LNCaP clone FGC (cell line): ENCODE measurements at regions not wholly inside any gene's neighbourhood (a gene's known extent, or its start where the extent isn't known, plus 50 kb on each side); places are given as distances from the start of the nearest gene placed in this dataset.

Experiments used
- DNase-seq: peaks from one replicate; pipeline ENCODE4 v3.0.0-alpha.2; 2011; ENCODE audit warnings: low read depth
- H3K4me3 ChIP-seq: 2 replicates; pipeline ENCODE4 v1.5.1; 2011; ENCODE audit warnings: mild to moderate bottlenecking, low read depth, low read length, control low read depth
- TF ChIP-seq, protein P1 (sequence below): IDR thresholded peaks from 2 replicates; pipeline ENCODE4 v1.5.1; 2012; ENCODE audit warnings: mild to moderate bottlenecking; ENCODE audit not compliant: control insufficient read depth, insufficient read depth; ENCODE audit errors: extremely low read depth

DNA sequence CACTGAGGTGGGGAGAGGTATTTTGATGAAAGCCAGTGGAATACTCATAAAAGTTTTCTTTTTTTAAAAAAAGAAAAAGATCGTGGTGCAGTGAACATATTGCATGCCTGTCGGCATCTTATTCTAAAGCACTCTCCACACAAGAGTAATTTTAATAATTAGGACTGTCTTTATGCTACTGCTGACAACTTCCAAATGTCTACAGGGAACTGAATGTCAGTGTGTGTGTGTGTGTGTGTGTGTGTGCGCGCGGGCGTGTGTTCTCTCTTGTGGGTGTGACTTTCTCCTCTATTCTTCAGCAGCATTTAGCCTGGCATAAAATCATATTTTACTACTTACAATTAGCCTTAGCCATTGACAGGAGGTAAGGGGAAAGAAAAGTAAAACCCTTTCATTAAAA is 268.5 kb downstream of the C3orf38 start:
- TF ChIP-seq, protein P1, sequence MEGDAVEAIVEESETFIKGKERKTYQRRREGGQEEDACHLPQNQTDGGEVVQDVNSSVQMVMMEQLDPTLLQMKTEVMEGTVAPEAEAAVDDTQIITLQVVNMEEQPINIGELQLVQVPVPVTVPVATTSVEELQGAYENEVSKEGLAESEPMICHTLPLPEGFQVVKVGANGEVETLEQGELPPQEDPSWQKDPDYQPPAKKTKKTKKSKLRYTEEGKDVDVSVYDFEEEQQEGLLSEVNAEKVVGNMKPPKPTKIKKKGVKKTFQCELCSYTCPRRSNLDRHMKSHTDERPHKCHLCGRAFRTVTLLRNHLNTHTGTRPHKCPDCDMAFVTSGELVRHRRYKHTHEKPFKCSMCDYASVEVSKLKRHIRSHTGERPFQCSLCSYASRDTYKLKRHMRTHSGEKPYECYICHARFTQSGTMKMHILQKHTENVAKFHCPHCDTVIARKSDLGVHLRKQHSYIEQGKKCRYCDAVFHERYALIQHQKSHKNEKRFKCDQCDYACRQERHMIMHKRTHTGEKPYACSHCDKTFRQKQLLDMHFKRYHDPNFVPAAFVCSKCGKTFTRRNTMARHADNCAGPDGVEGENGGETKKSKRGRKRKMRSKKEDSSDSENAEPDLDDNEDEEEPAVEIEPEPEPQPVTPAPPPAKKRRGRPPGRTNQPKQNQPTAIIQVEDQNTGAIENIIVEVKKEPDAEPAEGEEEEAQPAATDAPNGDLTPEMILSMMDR: no peak
- no peak overlapping the region for H3K4me3 ChIP-seq
- DNase-seq: no peak

DNA sequence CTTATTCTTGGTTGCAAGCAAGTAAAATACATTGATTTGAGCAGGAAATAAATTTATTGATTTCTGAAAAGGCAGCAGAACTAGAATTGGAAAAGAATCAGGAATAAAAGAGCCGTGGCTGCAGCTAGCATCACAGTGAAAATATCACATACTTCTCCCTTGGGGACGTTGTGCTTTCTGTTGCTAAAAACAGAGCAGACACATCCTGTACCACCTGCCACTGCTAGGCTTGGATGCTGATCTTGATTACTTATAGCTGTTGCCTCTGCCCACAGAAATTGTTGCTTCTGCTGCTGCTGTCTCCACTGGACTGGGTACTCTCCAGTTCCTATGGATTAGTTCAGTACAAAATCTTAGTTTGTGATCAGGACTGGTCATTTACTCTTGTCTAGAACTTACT is 283.8 kb downstream of the C3orf38 start:
- DNase-seq: no peak
- TF ChIP-seq, protein P1: no peak
- H3K4me3 ChIP-seq: no peak overlapping the region

DNA sequence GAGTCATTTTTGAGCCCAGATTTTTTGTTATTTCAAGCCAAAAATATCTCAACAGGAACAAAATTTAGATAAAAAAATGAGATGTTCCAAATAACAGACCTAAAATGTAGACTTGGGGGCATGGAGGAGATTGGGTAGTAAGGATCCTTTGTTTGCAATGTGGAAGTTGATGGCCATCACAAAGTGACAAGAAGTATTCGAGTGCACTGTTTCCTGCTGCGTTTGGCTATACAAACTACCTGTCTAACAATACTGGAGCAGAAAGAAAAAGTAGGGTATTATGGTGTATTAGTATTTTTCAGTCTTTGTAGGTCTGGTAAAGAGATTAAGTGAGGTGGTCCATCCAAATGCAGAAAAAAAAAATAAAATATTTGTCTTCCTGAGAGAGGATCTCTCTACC is 284.2 kb downstream of the C3orf38 start:
- DNase-seq: no peak
- no peak overlapping the region for H3K4me3 ChIP-seq
- TF ChIP-seq, protein P1: no peak

DNA sequence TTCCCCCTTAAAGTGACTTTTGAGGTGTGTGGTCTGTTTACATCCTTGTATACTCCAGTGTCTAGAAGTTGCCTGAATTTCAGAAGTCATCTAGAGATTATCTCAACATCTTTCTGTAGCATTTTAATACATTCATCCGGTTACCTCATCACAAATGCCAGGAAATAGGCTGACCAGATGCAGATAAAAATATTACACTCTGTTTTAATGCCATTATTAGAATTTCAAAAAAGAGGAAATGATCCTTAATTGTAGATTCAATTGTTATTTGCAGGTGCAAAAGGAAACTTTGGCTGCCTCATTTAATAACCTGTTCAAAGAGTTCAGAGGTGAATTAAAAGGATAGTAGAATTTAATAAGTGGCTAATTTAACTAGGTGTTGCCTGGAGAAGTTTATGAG is 290.9 kb downstream of the C3orf38 start:
- no peak for DNase-seq
- TF ChIP-seq, protein P1: no peak
- no peak overlapping the region for H3K4me3 ChIP-seq

DNA sequence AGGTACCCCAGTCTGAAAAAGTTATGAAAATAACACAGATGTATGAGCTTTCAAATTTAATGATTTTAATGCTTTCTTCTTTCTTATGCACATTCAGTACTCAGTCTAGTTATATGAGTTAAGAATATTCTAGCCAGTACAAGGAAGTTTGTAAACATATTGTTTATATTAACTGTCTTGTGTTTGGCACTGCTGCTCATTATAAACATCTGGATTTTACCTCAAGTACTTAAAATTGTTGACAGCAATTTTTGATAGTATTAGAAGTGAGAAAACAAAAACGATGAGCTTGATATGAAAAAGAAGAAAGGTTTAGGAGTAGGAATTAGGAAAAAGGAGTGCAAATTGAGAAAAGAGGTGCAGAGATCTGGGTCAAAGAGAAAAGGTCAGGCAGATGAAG is 293.3 kb downstream of the C3orf38 start:
- DNase-seq: no peak
- TF ChIP-seq, protein P1: no peak

DNA sequence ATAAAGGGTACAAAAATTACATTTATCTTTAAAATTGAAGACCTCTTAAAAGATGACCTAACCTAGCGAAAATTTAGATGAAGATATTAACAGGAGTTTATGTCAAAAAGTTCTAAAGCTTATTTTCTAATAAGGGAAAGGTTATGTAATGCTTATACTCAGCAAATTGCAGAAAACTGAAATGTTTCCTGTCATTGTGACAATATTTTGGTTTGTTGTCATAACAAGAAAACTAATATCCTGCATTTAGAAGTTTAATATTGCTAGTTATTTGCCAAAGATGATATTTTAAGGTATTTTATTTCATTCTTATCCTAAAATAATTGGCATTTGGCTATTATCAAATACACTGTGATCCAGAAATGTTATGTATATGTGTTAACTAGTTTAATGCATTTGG is 294.5 kb downstream of the C3orf38 start:
- TF ChIP-seq, protein P1: no peak
- H3K4me3 ChIP-seq: no peak overlapping the region
- no peak for DNase-seq

More for the DNA sequence above, 293.3 kb downstream of the C3orf38 start:
- no peak overlapping the region for H3K4me3 ChIP-seq

DNA sequence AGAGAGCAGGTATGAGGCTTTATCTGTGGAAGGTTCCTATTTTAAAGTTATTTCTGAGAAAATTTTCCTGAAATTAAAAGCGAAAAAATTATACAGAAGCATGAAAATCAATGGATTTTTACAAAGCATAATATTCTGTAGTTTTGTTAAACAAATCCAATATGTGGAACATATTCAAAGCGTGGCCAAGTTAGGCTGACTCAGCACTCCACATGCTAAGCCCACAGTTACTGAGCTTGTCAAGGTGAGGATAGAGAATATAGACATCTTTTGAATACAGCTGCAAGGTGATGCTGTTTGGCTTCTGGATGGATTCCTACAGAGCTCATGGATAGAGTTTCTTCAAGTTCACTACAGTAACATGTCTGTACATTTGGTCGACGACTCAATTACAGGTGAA is 302.5 kb downstream of the C3orf38 start:
- H3K4me3 ChIP-seq: no peak overlapping the region
- DNase-seq: no peak
- TF ChIP-seq, protein P1: no peak
